Inflammatory macrophage (primary cell): ENCODE measurements at regions not wholly inside any gene's neighbourhood (a gene's known extent, or its start where the extent isn't known, plus 50 kb on each side); places are given as distances from the start of the nearest gene placed in this dataset.
"Not testable (repeated sequence)": the region's sequence is repeated elsewhere in the genome, so short reads cannot be mapped to it uniquely, and the experiment has no call there.

Experiments
- DNase-seq, 2 donors: peaks; one replicate each; pipeline ENCODE4 v3.0.0-alpha.2; 2020 to 2022

DNA sequence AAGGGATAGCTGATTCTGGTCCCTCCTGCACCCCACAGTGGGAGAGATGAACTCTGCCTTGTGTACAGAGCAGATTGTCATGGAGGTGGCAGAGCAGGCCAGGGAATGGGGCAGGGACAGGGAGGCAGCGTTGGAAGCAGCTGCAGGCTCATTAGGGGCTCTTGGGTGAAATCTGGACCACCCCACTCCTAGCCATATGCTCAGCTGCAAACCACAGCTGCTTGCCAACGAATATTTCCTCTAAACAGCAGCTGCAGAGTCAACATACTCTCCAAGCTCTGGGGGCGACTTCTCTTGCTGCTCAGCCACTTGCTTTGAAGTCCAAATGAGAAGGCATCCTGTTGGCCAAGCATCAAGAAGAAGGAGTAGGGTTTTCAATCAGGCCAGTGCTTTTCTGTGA, 302.3 kb upstream of the AUTS2 start:
- DNase-seq: no peak

DNA sequence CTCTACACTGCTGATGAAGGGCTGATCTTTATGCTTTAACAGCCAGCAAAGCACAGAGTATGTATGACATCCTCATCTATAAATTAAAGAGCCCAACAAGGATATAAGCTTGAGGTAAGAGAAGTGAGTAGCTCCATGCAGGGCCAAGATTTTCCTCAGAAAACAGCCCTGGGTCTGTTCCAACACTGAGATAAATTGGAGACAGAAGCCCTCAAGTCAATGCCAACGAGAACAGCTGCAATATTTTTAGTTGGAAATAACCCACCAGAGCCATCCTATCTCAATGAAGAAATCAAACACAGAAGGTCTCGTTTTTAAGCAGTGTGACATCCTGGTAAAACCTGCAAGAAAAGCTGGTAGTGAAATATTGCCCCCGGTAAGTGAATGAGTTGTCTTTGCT, 297.0 kb upstream of the AUTS2 start:
- DNase-seq: no peak

DNA sequence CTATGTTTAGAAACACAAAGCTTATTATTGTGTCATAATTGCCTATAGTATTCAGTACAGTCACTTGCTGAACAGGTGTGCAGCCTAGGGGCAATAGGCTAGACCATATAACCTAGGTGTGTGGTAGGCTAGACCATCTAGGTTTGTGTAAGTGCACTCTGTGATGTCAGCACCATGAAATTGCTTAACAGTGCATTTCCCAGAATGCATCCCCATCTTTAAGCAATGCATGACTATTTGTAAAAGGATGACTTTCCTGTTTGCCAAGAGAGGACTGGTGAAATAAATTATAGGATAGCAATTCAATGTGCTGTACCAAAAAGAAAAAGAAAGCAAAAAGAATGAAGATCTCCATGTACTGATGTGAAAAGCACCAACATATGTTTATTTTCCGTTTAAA, 288.7 kb upstream of the AUTS2 start:
- peak; percentile 1 to 11 for DNase-seq

DNA sequence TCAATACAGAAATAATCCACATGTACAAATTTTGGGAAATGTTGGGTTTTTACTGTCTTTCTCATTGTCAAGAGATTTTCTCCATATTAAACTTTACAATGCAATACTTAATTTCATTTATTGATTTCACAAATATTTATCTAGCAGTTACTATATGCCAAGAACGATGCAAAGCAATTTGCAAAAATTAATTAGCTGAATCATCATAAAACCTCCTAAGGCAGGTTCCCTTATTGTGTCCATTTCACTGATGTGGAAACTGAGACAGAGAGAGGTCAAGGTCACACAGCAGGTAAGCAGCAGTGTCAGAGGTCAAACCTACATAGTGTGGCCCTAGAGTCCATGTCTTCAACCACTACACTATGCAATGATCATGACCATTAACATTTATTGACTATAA, 286.8 kb upstream of the AUTS2 start:
- DNase-seq: no peak

DNA sequence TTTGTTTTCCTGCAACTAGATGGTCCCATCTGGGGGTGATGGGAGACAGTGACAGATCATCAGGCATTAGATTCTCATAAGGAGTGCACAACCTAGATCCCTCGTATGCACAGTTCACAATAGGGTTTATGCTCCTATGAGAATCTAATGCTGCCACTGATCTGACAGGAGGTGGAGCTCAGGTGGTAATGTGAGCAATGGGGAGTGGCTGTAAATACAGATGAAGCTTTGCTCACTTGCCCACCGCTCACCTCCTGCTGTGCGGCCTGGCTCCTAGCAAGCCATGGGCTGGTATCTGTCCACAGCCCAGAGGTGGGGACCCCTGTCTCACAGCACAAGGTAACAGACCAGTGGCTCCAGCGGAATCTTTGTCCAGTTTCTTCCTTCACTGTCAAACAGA, 284.4 kb upstream of the AUTS2 start:
- not testable (repeated sequence) for DNase-seq

DNA sequence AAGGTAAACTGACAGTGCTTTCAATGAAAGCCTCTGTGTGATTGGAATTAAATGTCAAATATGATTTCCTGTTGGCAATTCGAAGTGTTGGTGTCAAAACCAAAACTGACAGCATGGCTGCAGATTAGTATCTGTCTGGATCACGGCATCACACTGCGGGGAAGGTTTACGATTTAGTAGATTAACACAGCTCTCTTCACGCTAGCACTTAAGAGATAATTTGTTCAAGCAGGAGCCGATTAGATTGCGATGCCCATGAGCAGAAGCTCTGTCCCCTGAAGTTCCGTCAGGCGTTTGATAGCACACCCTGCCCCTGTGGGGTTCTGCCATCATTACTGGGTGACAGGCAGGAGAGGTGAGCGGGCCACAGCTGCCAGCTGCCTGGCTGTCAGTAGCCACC, 279.5 kb upstream of the AUTS2 start:
- DNase-seq: no peak

DNA sequence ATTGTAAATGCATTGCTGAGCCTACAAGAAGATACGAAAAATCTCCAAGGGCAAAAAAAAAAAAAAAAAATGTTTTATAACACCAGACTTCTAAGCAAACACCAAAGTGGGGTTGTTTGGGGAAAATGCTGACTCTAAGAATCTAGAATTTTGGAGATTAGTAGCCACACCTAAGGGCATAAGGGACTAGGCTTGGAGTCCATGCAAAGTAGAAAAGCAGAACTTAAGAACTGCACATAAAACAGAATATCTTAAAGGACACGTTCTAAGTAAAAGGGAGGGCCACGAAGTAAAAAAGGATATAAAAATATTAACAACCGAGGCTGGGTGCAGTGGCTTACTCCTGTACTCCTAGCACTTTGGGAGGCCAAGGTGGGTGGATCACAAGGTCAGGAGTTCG, 269.8 kb upstream of the AUTS2 start:
- DNase-seq: no peak

DNA sequence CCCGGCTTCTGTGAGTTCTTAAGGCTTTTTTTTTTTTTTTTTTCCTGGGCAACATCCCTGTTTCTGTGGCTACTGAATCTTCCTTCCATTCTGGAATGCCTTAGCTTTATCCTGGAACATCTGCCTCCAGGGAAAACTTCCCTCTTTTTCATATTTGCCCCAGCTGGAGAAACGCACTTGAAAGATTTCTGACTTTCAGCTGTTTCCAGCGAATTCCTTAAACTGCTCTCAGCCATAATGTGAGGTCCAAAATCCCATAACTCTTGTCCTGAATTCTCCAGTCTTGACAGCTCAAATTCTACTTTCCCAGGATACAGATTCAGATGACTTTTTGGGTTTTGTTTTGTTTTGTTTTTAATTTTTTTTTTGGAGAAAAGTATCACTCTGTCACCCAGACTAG, 263.6 kb upstream of the AUTS2 start:
- DNase-seq: no peak

DNA sequence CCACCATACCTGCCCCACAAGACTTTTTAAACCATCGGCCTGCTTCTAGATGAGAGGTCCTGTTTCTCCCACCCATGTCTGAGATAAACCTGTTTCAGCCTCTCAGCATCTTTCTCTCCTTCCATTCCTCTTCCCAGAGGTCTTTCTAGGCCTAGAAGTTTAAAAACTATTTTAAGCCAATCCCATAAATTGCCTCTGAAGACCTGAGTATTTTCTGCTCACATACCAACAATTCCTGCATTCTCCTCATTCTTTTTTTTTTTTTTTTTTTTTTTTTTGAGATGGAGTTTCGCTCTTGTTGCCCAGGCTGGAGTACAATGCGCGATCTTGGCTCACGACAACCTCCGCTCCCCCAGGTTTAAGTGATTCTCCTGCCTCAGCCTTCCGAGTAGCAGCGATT, 262.9 kb upstream of the AUTS2 start:
- DNase-seq: no peak

DNA sequence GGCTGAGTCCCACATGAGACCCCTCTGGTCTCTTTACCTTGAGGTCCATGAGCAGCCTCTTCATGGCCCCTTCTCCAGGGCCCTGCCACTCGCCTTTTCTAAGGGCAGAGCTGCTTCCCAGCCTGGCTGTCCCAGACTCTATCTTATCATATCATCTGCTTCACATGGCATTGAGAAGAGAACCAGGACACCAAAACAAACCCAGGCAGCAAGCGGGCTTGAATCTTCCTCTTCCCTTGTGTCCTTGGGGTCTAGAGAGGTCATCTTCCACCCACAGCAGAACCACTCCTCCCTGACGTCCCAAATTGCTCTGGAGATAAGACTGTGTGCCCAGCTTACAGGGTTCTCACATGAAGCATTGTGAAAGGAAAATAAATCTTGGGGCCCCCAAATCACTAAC, 261.3 kb upstream of the AUTS2 start:
- no peak for DNase-seq

DNA sequence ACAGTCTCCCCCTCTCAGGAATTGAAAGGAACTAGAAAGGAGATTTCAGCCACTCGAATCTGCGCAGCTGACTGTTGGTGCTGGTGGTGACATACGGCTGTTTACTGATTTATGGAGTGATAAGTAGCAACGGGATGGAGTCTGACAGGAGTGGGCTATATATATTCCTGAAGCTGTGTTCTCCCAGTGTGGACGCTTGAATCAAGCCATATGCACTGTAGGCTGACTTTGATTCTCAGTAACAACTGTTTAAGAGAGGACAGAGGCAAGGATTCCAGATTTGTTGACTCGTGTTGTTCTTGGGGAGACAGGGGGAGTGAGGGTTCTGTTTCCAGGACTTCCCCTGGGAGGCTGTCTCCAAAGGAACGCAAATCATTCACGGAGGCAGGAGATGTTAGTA, 260.1 kb upstream of the AUTS2 start:
- DNase-seq: no peak

DNA sequence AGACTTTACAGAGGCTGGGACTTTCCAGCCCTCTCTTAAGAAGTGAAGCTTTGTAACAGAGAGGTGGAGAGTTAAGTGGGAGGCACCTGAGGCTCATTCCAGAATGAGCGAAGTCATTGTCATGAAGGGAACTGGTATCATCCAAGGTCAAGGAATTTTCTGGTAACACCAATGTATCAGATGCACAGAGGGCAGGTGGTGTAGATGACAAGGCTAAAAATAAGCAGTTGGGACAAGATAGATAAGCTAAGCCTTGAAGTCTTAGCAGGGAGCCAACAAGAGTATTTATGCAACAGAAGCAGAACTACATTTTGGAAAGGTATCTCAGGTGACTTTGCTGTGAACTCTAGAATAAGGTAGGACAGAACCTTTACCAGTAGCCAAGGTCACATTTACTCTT, 257.0 kb upstream of the AUTS2 start:
- DNase-seq: no peak

DNA sequence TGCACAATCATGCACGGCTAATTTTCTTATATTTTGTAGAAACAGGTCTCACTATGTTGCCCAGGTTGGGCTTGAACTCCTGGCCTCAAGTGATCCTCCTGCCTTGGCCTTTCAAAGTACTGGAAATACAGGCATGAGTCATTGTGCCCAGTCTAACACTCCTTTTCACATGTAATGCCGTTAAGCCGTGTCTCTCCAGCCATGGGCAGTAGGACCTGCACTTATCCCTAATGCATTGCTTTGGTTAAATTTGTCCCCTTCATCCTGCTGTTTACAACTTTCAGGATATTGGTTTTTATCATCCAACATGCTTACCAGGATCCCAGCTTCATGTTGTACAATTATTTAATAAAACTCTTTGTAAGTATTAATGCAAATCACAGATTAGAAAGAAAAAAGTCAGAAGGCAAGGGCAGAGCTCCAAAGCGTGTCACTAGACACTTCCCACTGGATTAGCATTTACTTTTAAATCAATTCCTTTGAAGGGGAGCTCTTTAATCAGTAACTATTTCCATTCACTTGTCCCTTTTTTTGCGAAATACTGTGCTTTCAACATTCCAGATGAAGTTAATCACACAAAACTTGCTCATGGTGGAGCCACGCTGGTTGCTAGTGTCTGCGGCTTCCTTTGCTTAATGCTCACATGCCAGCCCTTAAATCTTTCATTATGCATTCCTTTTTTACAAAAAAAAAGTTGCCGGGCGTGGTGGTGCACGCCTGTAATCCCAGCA, 256.0 kb upstream of the AUTS2 start:
- DNase-seq: no peak

DNA sequence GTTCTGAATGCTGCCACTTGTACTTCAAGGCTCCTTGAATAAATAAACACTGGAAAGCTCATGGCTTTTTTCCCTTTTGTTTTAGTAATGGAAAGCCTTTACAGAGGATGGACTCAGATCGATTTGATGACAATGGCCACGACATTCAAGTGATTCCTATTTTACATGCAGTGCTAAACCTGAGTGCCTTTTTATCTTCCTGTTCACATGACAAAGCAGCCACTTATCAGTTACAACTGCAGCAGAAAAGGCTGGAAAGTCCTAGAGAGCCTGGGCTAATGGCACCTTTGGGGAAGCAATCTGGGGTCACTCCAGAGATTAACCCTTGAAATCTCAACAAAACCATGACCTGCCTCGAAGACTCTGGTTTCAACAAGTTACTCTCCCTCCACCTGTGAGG, 249.0 kb upstream of the AUTS2 start:
- no peak for DNase-seq

DNA sequence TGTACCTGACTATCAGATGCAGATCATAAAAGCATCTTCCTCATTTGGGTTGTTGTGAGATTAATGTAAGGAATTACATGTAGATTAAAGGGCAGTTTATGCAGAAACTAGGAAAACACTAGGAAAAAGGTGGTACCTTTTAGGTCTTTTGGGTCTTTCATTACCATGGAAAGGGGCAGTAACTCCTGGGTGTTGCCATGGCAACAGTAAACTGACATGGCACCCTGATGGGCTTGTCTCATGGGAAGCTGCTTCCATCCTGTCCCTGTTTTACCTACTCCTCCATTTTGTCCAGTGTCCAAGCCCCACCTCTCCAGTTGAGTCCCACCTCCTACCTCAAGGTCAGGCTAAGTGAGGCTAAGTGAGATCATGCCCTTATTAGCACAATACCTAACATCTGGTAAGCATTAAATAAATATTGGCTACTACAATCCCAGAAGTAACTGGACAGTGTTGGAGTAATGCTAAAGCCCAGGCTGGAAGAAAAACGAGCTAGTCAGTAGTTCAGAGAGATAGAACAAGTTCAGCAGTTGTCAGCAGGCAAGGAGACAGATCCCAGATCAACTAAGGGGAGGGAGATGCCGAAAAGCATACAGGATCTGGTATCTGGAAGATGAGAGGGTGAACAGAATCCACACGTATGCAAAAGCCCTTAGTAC, 240.0 kb upstream of the AUTS2 start:
- no peak for DNase-seq

DNA sequence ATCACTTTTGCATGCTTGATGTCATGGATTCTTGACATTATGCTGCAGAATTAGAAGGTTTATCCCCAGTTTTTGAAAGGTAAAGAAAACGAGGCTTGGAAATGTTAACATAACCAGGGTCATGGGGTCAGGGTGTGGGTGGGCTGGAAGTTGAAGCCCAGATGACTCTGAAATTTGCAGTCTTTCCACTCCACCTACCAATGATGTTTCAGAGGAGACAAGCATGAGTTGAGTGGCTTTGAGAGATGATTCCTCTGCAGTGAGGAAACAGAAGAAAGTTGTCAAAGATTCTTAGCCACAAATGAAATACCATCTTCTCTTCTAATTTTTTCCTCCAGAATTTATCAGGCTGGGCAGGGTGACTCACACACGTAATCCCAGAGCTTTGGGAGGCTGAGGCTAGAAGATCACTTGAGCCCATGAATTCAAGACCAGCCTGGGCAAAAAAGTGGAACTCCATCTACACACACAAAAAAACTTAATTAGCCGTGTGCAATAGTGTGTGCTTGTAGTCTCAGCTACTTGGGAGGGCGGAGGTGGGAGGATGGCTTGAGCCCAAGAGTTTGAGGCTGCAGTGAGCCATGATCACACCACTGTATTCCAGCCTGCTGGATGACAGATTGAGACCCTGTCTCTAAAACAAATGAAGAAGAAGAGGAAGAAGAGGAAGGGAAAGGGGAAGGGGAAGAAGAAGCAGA, 239.1 kb upstream of the AUTS2 start:
- DNase-seq: peak in 1 of 2 donors; percentile 29

DNA sequence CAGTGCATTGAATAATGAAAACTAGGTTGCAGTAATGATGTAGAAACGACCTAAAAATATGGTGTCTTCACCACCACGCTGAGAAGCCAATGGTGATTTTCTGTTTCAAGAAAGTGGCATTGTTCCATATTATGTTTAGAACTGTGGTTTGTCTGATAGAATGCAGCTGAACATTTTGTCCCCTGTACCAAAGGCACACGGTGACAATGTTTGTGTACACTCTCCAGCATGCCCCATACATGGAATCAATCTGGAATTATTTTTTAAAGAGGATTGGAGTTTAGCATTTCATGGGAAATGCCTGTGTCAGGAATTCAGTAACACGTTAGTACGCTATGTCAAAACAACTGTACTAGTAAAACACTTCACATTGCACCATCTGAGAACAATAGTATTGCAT, 237.4 kb upstream of the AUTS2 start:
- DNase-seq: no peak

DNA sequence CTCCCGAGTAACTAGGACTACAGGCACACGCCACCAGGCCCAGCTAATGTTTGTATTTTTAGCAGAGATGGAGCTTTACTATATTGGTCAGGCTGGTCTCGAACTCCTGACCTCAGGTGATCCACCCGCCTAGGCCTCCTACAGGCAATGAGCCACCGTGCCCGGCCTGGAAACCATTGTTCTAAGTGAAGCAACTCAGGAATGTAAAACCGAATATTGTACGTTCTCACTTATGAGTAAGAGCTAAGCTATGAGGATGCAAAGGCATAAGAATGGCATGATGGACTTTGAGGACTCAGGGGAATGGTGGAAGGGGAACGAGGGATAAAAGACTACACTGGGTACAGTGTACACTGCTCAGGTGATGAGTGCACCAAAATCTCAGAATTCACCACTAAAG, 235.1 kb upstream of the AUTS2 start:
- no peak for DNase-seq

DNA sequence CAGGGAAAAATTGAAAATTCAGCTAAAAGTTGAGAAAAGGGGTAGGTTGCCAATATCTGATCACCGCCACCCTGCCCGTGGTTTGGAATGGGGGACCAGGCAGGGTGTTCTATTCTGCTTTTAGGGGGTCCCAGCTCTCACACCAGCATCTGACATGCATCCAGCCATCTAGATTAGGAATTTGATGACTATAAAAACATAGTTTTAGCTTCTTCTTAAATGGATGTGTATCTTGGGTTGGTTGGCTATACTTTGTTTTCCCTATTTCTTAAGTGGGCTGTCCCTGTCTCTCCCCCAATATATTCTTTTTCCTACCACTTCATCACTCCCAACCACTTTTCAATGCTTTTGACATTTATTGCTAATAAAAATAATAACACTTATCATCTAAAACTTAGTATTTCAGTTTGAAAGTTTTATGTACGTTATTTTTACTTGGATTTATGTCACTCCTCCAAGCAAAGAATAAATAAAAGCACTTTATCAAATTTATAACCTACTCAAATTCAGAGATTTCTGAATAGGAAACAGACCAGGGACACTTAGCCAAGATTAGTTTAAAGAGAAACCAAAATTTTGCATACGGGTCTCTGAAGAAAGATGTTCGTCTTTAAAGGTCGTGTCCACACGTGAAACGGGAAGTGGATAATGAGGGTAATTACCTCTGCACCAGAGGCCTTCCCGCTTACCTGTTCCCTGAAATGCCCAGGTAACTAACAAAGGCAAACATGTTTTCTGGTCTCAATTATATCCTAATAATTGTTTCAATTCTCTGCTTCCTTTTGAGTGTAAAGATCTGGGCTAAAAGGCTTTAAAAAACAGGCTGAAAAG, 233.2 kb upstream of the AUTS2 start:
- DNase-seq: no peak

DNA sequence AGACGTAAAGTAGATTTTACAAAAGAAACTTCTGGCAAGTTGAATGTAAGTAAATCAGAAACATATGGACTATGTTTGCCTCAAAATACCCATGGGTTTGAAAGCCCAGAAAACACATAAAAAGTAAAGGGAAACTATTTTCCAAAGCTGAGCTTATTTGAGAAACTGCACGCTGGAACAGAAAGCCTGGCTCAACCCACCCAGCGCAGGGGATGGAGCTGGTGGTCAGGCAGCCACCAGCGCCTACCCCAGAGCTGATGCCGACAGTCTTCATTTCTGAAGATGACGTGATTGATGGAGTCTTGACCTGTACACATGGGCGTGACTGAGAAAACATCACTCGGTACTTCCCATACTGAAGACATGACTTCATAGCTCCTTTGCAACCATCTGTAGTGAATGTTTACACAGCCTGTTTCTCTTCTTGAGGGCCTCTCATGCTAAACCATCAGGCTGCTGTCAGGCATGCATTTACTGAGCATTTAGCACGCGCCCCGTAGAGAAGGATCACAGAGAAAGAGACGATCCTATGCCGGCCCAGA, 232.6 kb upstream of the AUTS2 start:
- no peak for DNase-seq

DNA sequence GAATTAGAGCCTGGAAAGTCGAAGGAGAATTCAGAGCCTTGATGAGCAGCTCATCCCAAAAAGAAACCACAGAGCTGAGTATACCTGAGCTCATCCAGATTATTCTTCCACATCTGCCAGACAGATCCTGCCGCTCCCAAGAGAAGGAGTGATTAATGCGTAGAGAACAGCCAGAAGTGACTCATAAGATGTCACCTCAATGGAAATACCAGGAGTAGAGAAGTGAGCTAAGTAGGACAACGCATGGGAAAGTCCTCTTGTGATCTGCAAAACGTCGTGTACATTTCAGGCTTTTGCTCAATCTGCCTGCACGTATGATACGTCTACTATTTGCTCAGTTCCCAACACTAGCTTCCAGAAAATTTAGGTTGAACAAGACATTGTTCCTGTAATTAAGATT, 230.5 kb upstream of the AUTS2 start:
- no peak for DNase-seq

DNA sequence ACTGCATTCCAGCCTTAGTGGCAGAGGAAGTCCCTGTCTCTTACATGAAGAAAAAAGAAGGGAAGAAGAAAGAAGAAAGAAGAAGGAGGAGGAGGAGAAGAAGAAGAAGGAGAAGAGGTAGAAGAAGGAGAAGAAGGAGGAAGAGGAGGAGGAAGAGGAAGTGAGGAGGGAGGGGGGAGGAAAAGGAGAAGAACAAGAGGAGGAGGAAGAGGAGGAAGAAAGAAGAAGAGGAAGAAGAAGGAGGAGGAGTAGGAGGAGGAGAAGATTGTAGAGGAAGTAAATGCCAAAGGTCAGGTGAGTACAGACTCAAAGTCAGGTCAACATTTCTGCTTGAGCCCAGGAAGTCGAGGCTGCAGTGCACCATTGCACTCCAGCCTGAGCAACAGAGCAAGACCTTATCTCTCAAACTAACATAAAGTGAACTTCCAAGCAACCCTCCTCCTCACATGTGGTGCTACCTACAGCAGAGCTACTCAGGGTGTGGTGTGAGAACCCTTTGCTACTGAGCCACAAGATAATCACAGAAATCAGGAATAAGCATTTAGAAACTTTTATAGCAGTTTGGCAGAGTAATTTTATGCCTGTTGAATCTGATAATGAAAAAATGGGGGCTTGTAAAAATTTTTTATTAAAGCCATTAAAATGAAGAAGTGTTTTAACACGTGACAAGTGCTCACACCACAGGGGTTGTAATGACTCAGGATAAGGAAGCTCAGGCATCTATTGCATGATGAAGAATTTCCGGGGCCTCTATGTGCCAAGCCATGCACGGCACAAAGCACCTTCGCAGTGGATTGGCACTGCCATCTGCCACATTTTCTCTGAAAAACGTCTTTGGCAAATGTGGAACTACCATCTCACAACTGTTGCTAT, 224.9 kb upstream of the AUTS2 start:
- DNase-seq: peak; percentile 39 to 45
